HG02798 (cell line): ENCODE measurements at regions not wholly inside any gene's neighbourhood (a gene's known extent, or its start where the extent isn't known, plus 50 kb on each side); places are given as distances from the start of the nearest gene placed in this dataset.
A peak's percentile ranks its signal among the peaks of the same experiment; 100 is the strongest.
"Not testable (repeated sequence)": the region's sequence is repeated elsewhere in the genome, so short reads cannot be mapped to it uniquely, and the experiment has no call there.

Source experiments
- ATAC-seq: cut with Tn5 transposase; IDR thresholded peaks from one replicate; pipeline ENCODE4 v1.9.1; 2021; ENCODE audit warnings: mild to moderate bottlenecking; ENCODE audit not compliant: unreplicated experiment, poor library complexity

GRCh38 chr16:51986717-51987116 lies 560.2 kb downstream of the TOX3 start:
- no peak for ATAC-seq

GRCh38 chr16:51986301-51986700 lies 560.6 kb downstream of the TOX3 start:
- no peak for ATAC-seq

GRCh38 chr16:51985126-51985525 lies 561.8 kb downstream of the TOX3 start:
- ATAC-seq: no peak

- ATAC-seq: no peak
Observed at GRCh38 chr16:51984395-51984794, 562.5 kb downstream of the TOX3 start.

GRCh38 chr16:51982715-51983680 lies 563.9 kb downstream of the TOX3 start:
- peak; percentile 75 for ATAC-seq

GRCh38 chr16:51981725-51982124 lies 565.2 kb downstream of the TOX3 start:
- ATAC-seq: no peak

GRCh38 chr16:51977506-51977905 lies 569.4 kb downstream of the TOX3 start:
- ATAC-seq: not testable (repeated sequence)

GRCh38 chr16:51971184-51971583 lies 575.8 kb downstream of the TOX3 start:
- no peak for ATAC-seq

GRCh38 chr16:51968749-51969148 lies 578.2 kb downstream of the TOX3 start:
- ATAC-seq: no peak

GRCh38 chr16:51967646-51968045 lies 579.3 kb downstream of the TOX3 start:
- no peak for ATAC-seq

GRCh38 chr16:51960931-51961330 lies 586.0 kb downstream of the TOX3 start:
- no peak for ATAC-seq

GRCh38 chr16:51953286-51953985 lies 593.5 kb downstream of the TOX3 start:
- no peak for ATAC-seq

- no peak for ATAC-seq
Observed at GRCh38 chr16:51952500-51952899, 594.4 kb downstream of the TOX3 start.

- no peak for ATAC-seq
Observed at GRCh38 chr16:51951668-51952298, 595.2 kb downstream of the TOX3 start.

- ATAC-seq: no peak
Observed at GRCh38 chr16:51950118-51950780, 596.7 kb downstream of the TOX3 start.

- ATAC-seq: no peak
Observed at GRCh38 chr16:51949282-51949681, 597.7 kb downstream of the TOX3 start.

- no peak for ATAC-seq
Observed at GRCh38 chr16:51941412-51941811, 605.5 kb downstream of the TOX3 start.

GRCh38 chr16:51940183-51940582 lies 606.8 kb downstream of the TOX3 start:
- no peak for ATAC-seq

- ATAC-seq: no peak
Observed at GRCh38 chr16:51939378-51939871, 607.5 kb downstream of the TOX3 start.

- no peak for ATAC-seq
Observed at GRCh38 chr16:51938861-51939260, 608.1 kb downstream of the TOX3 start.
